Thoracic aorta (tissue), 2 donors: ENCODE measurements at regions not wholly inside any gene's neighbourhood (a gene's known extent, or its start where the extent isn't known, plus 50 kb on each side); places are given as distances from the start of the nearest gene placed in this dataset.

Experiments
- ATAC-seq: fragments of 150-250 bp; one replicate; pipeline ENCODE4 v1.8.0; 2017; ENCODE audit warnings: low read depth; ENCODE audit not compliant: insufficient number of reproducible peaks, low FRiP score
- DNase-seq: peaks from one replicate; pipeline ENCODE4 v3.0.0-alpha.2; 2020; ENCODE audit warnings: low spot score
- H3K27ac ChIP-seq, 2 donors: fragments of 200-600 bp; sonication (generic); 1 replicate in 1 of 2; 2 replicates in 1 of 2; pipeline ENCODE4 v1.5.1; 2016; ENCODE audit warnings: mild to moderate bottlenecking in 2 of 2, moderate library complexity in 2 of 2
- H3K27me3 ChIP-seq: fragments of 200-600 bp; sonication (generic); replicated peaks from 2 replicates; pipeline ENCODE4 v1.6.0; 2016; ENCODE audit warnings: mild to moderate bottlenecking; ENCODE audit not compliant: insufficient read depth
- H3K36me3 ChIP-seq: fragments of 200-600 bp; sonication (generic); one replicate; pipeline ENCODE4 v1.5.1; 2016
- H3K4me1 ChIP-seq, 2 donors: fragments of 200-600 bp; sonication (generic); 1 replicate in 1 of 2; 2 replicates in 1 of 2; pipeline versions ENCODE4 v1.5.1 to v1.6.0; 2016; ENCODE audit warnings: low read depth in 2 of 2, mild to moderate bottlenecking in 1 of 2; ENCODE audit not compliant: control insufficient read depth in 1 of 2
- H3K4me3 ChIP-seq: fragments of 200-600 bp; sonication (generic); 2 replicates; pipeline ENCODE4 v1.5.1; 2016; ENCODE audit warnings: mild to moderate bottlenecking
- H3K9me3 ChIP-seq: fragments of 200-600 bp; sonication (generic); 2 replicates; pipeline ENCODE4 v1.5.1; 2016
- TF ChIP-seq, protein P1 (sequence below): fragments of 200-600 bp; sonication (generic); IDR thresholded peaks from one replicate; pipeline ENCODE4 v1.5.1; 2019; ENCODE audit warnings: antibody characterized with exemption

DNA sequence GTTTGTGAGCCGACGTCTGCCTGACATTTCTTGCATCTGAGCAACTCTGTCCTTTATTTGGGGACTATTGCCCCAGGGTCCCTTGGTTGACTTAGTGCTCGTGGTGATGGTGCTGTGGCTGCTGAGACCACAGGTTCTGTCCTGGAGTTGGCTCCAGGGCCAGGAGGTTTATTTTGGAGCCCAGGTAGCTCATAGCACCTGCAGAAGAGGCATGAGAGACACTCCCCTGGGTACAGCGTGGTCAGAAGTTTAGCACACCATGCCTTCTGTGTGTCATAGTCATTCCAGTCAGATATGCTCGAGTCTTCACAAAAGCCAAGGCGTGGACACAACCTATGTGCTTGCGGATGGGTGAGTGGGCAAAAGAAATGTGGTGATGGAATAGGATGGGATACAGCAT, 496.9 kb downstream of the TCERG1L start:
- DNase-seq (no peak), ATAC-seq (no peak)
- no peaks in the 10 kb centered on the region for H3K27me3 ChIP-seq
- H3K36me3 ChIP-seq: no peaks in the 10 kb centered on the region
- no peaks in the 10 kb centered on the region for H3K9me3 ChIP-seq
- no peaks in the 10 kb centered on the region for H3K4me1 ChIP-seq
- H3K4me3 ChIP-seq: no peak overlapping the region
- no peak overlapping the region for H3K27ac ChIP-seq
- TF ChIP-seq, protein P1, sequence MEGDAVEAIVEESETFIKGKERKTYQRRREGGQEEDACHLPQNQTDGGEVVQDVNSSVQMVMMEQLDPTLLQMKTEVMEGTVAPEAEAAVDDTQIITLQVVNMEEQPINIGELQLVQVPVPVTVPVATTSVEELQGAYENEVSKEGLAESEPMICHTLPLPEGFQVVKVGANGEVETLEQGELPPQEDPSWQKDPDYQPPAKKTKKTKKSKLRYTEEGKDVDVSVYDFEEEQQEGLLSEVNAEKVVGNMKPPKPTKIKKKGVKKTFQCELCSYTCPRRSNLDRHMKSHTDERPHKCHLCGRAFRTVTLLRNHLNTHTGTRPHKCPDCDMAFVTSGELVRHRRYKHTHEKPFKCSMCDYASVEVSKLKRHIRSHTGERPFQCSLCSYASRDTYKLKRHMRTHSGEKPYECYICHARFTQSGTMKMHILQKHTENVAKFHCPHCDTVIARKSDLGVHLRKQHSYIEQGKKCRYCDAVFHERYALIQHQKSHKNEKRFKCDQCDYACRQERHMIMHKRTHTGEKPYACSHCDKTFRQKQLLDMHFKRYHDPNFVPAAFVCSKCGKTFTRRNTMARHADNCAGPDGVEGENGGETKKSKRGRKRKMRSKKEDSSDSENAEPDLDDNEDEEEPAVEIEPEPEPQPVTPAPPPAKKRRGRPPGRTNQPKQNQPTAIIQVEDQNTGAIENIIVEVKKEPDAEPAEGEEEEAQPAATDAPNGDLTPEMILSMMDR: no peak

DNA sequence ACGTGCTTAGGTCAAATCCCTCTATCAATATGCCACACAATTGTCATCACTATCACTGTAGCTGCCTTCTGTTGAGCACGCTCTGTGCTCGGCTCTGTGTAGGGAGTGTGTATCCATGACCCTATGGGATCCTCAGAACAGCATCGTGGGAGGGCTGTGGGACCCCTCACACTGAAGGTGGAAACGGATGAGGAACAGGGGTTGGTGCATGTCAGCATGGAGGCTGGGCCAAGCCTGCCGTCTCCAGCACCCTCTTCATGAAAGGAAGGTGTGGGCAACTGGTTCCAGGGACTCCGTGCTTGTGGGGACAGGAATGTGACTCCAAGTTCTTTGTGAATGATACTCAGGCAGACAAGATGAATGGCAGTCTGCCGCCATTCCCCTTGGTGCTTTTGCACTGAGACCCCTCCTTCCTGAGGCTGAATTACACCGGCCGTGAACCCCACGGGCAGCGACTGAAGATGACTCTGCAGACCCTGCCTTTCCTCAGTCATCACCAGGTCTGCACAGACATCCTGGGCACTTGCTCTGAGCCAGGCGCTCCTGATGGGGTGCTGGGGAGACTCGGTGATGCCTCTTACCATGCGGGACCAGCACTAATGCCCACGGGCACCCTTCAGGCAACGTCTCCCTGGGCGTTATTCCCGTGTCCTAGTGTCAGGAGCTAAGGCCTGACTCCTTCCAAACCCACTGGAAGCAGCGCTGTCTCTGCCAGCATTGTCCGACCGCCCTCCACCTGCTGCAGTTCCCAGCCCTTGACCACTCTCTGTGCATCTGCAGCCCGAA, 495.2 kb downstream of the TCERG1L start:
- TF ChIP-seq, protein P1: no peak
- ATAC-seq (no peak), DNase-seq (no peak)
- Histone ChIP-seq H3K4me3 (no peak overlapping the region), H3K36me3 (no peaks in the 10 kb centered on the region), H3K9me3 (no peaks in the 10 kb centered on the region), H3K27me3 (no peaks in the 10 kb centered on the region), H3K4me1 (no peaks in the 10 kb centered on the region), H3K27ac (no peak overlapping the region)

DNA sequence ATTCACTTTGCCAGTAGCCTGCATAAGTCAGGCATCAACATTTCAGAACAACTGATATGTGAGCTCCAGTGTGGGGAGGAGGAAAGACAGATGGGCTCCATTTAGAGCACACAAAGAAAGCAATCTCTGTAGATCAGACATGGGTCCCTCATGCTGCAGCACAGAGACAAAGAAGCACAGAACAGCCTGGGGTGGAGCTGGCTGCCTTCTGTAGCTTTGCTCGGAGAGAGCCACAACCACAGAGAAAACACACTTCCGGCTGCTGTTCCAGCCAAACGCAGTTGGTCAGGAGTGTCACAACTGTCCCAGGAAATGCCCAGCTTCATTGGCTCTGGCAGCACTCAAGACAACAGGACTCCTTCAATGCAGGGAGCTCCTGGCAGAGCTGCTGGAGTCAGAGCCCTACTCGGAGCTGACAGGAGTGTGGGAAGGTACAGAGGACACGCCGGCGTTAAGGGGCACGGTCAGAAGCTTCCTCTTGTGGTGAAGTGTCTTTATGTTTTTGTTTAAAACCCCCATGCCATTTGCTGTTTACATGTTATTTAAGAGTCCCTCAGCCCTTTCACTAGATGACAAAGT, 494.4 kb downstream of the TCERG1L start:
- Histone ChIP-seq H3K9me3 (no peaks in the 10 kb centered on the region), H3K27me3 (no peaks in the 10 kb centered on the region), H3K36me3 (no peaks in the 10 kb centered on the region), H3K4me3 (no peak overlapping the region), H3K27ac (no peak overlapping the region), H3K4me1 (no peaks in the 10 kb centered on the region)
- DNase-seq (no peak), ATAC-seq (no peak)
- TF ChIP-seq, protein P1: no peak

DNA sequence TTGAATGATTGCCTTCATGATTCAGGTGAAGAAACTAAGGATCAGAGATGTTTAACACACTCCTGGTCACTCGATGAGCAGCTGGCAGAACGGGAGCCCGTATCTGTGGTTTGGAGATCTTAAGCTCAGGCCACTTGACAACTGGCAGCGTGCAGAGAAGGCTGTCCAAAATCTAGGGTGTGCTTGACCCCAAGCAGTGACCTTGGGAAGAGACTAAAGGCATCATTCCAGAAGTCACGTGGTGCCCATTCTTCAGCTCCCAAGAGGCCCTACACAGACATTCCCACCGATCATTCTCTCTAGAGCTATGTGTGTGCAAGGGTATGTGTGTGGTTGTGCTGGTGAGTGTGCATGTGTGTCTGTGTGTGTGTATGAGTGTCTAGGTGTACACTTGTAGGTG, 493.8 kb downstream of the TCERG1L start:
- Histone ChIP-seq H3K27me3 (no peaks in the 10 kb centered on the region), H3K4me1 (no peaks in the 10 kb centered on the region), H3K27ac (no peak overlapping the region), H3K4me3 (no peak overlapping the region), H3K36me3 (no peaks in the 10 kb centered on the region), H3K9me3 (no peaks in the 10 kb centered on the region)
- no peak for DNase-seq
- ATAC-seq: no peak
- TF ChIP-seq, protein P1: no peak

DNA sequence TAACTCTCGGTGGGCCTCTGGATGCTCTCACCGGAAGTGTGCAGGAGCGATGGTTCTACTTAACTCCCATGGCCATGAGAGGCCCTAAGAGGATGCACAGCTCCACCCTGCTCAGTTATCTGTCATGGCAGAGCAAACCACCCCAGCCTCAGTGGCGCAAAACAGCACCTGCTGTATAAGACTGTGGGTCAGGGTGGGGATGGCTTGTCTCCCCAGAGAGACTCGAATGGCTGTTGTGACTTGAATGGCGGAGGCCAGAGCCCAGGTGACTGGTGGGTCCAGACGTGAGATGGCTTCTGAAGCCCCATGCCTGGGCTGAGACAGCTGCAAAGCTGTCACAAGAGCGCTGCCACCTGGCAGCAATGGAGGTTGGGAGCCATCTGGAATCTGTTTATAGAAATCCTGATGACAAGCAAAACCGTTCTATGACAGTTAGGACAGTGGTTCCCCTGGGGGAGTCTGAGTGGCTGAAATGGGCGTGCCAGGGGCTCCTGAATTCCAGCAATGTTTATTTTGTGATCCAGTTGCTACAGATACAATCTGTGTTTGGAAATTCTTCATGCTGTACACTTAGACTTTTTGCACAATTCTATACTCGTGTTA, 490.5 kb downstream of the TCERG1L start:
- ATAC-seq: no peak
- DNase-seq: no peak
- Histone ChIP-seq H3K36me3 (no peaks in the 10 kb centered on the region), H3K27ac (no peak overlapping the region), H3K27me3 (no peaks in the 10 kb centered on the region), H3K9me3 (peaks cover 3% of the 10 kb centered on the region), H3K4me3 (no peak overlapping the region), H3K4me1 (no peaks in the 10 kb centered on the region)
- TF ChIP-seq, protein P1: no peak
